ENCODE measurements at regions not wholly inside any gene's neighbourhood (a gene's known extent, or its start where the extent isn't known, plus 50 kb on each side); places are given as distances from the start of the nearest gene placed in this dataset.

DNA sequence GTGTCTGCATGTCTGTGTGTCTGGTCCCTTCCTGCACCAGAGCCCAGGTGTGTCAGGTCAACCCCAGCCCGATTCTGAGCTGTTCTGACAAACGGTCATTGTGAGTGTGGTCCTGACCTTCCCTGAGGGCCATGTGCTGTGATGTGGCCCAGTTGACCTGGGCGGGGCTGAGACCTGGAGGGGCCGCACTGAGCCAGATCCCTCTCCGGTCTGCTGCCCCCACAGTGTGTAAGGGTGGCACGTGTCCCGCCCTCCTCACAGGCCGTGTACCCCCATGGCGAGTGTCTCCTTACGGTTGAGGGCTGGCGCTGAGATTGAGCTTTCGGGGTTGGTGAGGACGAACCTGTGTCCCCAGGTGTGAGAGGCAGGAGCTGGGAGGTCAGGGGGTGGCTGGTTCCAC lies 136.5 kb downstream of the MRPL36 start:
- Histone ChIP-seq H3K27me3 (ENCODE audit: control insufficient read depth in 5 of 5, insufficient read depth in 4 of 5, low read length in 5 of 5) (peaks cover 29 to 62% (median 56%) of the 10 kb centered on the region in 5 donors), H3K4me1 (ENCODE audit: control insufficient read depth in 5 of 5, insufficient read depth in 5 of 5, low read length in 5 of 5) (peaks cover 0 to 13% (median 8%) of the 10 kb centered on the region in 5 donors), H3K9ac (ENCODE audit: low read length in 5 of 5) (no peak overlapping the region), H3K27ac (ENCODE audit: low read depth, low read length) (no peak overlapping the region), H3K9me3 (ENCODE audit: control insufficient read depth in 5 of 5, low read length in 5 of 5) (no peaks in the 10 kb centered on the region), H3K36me3 (ENCODE audit: control insufficient read depth in 5 of 5, insufficient read depth in 5 of 5, low read length in 5 of 5) (no peaks in the 10 kb centered on the region), H3K4me3 (ENCODE audit: low read depth in 1 of 5, low read length in 5 of 5) (no peak overlapping the region)

DNA sequence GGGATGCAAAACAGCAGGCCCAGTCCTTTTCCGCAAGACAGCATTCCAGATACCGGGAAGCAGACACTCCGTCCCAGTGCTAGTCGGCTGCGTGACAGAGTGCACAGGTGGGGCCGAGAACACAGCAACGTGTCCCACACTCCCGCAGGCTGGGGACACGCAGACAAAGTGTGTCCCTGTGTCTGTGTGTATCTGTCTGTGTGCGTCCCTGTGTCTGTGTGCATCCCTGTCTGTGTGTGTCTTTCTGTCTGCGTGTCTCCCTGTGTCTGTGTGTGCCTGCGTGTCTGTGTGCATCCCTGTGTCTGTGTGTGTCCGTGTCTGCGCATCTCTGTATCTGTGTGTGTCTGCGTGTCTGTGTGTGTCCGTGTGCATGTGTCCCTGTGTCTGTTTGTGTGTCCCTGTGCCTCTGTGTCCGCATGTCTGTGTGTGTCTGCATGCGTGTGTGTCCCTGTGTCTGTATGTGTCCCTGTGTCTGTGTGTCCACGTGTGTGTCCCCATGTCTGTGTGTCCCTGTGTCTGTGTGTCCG lies 137.0 kb downstream of the MRPL36 start:
- H3K36me3 ChIP-seq (ENCODE audit: control insufficient read depth in 5 of 5, insufficient read depth in 5 of 5, low read length in 5 of 5): no peaks in the 10 kb centered on the region
- H3K9me3 ChIP-seq (ENCODE audit: control insufficient read depth in 5 of 5, low read length in 5 of 5): no peaks in the 10 kb centered on the region
- H3K27me3 ChIP-seq (ENCODE audit: control insufficient read depth in 5 of 5, insufficient read depth in 4 of 5, low read length in 5 of 5): peaks cover 26 to 56% (median 50%) of the 10 kb centered on the region in 5 donors
- H3K4me3 ChIP-seq (ENCODE audit: low read depth in 1 of 5, low read length in 5 of 5): no peak overlapping the region
- peaks cover 0 to 7% (median 4%) of the 10 kb centered on the region in 5 donors for H3K4me1 ChIP-seq (ENCODE audit: control insufficient read depth in 5 of 5, insufficient read depth in 5 of 5, low read length in 5 of 5)
- H3K27ac ChIP-seq (ENCODE audit: low read depth, low read length): no peak overlapping the region
- H3K9ac ChIP-seq (ENCODE audit: low read length in 5 of 5): no peak overlapping the region

DNA sequence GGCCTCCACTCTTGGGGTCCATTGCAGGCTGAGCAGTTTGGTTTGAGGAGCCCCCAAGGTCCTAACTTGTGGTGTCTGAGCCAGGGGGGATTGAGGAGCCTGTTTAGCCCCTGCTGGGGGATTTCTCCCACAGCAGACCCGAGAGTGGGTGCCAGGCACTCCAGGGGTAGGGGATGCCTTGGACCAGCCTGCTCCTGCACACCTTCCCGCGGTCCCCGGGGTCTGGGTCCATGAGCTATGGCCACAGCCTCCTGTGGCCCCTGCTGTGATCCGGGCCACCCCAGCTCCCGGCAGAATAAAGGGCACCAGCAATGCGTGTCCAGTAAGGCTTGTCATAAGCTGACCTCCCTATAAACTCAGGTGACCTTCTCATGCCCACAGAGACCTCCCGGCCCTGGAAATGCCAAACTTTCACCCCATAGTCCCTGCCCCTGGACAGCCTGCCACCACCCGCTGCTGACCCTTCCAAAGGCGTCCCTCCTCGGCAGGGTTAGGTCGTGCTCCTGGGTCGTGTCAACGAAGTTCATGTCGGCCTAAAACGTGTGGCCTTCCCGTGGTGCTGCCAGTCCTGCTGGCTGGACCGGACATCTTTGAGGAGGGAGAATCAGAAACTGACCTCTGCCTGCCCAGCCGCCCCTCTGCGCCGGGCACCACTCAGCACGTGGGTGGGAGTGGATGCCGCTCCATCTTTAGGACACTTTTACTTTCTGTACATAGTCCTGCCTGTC lies 137.6 kb downstream of the MRPL36 start:
- no peaks in the 10 kb centered on the region for H3K36me3 ChIP-seq (ENCODE audit: control insufficient read depth in 5 of 5, insufficient read depth in 5 of 5, low read length in 5 of 5)
- peaks cover 0 to 6% (median 4%) of the 10 kb centered on the region in 5 donors for H3K4me1 ChIP-seq (ENCODE audit: control insufficient read depth in 5 of 5, insufficient read depth in 5 of 5, low read length in 5 of 5)
- H3K9me3 ChIP-seq (ENCODE audit: control insufficient read depth in 5 of 5, low read length in 5 of 5): no peaks in the 10 kb centered on the region
- H3K27me3 ChIP-seq (ENCODE audit: control insufficient read depth in 5 of 5, insufficient read depth in 4 of 5, low read length in 5 of 5): peaks cover 29 to 60% (median 55%) of the 10 kb centered on the region in 5 donors
- H3K27ac ChIP-seq (ENCODE audit: low read depth, low read length): no peak overlapping the region
- no peak overlapping the region for H3K9ac ChIP-seq (ENCODE audit: low read length in 5 of 5)
- no peak overlapping the region for H3K4me3 ChIP-seq (ENCODE audit: low read depth in 1 of 5, low read length in 5 of 5)

DNA sequence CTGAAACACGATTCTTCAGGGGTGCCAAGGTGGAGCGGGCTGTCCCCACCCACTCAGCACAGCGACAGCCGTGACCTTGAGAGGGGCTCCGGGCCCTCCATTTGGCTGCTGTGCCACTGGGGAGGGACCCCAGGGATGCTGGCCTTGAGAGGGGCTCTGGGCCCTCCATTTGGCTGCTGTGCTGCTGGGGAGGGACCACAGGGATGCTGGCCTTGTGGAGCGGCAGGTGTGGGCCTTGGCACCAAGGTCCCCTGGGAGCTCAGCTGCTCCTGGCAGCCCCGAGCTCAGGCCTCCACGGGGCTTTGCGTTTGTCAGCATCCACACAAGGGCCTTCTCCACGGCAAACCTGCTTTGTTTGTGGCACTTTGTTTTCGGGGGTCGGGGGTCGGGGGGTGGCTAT lies 137.6 kb upstream of the LPCAT1 start:
- peaks cover 29 to 54% (median 51%) of the 10 kb centered on the region in 5 donors for H3K27me3 ChIP-seq (ENCODE audit: control insufficient read depth in 5 of 5, insufficient read depth in 4 of 5, low read length in 5 of 5)

DNA sequence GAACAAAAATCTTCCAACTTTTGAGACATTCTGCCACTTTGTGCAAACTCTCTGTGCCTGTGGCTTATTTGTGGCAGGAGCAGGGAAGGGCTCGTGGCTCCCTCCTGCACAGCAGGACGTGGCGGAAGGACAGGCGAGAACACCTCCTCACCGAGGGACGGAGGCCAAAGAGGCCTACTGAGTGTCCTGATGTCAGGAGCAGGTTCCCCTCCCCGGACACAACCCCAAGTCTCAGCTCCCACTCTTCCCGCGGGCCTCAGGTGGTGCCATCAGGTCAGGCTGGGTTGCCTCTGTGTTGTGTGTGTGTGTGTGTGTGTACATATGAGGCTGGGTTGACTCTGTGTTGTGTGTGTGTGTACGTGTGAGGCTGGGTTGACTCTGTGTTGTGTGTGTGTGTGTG lies 136.8 kb upstream of the LPCAT1 start:
- Histone ChIP-seq H3K4me1 (ENCODE audit: control insufficient read depth in 5 of 5, insufficient read depth in 5 of 5, low read length in 5 of 5) (no peaks in the 10 kb centered on the region), H3K36me3 (ENCODE audit: control insufficient read depth in 5 of 5, insufficient read depth in 5 of 5, low read length in 5 of 5) (no peaks in the 10 kb centered on the region), H3K9me3 (ENCODE audit: control insufficient read depth in 5 of 5, low read length in 5 of 5) (no peaks in the 10 kb centered on the region), H3K9ac (ENCODE audit: low read length in 5 of 5) (no peak overlapping the region), H3K27me3 (ENCODE audit: control insufficient read depth in 5 of 5, insufficient read depth in 4 of 5, low read length in 5 of 5) (peaks cover 24 to 54% (median 43%) of the 10 kb centered on the region in 5 donors), H3K4me3 (ENCODE audit: low read depth in 1 of 5, low read length in 5 of 5) (no peak overlapping the region), H3K27ac (ENCODE audit: low read depth, low read length) (no peak overlapping the region)

More for the DNA sequence above, 137.6 kb upstream of the LPCAT1 start:
- Histone ChIP-seq H3K9me3 (ENCODE audit: control insufficient read depth in 5 of 5, low read length in 5 of 5) (no peaks in the 10 kb centered on the region), H3K27ac (ENCODE audit: low read depth, low read length) (no peak overlapping the region), H3K4me3 (ENCODE audit: low read depth in 1 of 5, low read length in 5 of 5) (no peak overlapping the region), H3K9ac (ENCODE audit: low read length in 5 of 5) (no peak overlapping the region), H3K4me1 (ENCODE audit: control insufficient read depth in 5 of 5, insufficient read depth in 5 of 5, low read length in 5 of 5) (no peaks in the 10 kb centered on the region), H3K36me3 (ENCODE audit: control insufficient read depth in 5 of 5, insufficient read depth in 5 of 5, low read length in 5 of 5) (no peaks in the 10 kb centered on the region)

DNA sequence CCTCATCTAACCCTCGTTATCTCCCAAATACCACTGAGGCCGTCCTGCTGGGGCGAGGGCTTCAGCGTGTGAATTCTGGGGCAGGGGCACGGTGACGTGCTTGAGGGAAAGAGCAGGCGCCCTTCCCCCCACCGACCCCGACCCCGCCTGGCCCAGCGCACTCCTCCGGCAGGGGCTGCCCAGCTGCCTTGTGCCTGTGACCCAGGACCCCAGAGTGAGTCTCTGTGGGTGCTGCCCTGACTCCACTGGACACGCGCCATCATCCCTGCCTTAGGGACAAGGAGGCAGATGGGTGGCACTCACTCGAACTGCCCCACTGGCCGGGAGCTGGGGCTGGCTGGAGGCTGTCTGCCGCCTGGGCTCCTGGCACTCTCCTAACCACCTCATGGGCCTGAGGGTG lies 136.2 kb upstream of the LPCAT1 start:
- H3K36me3 ChIP-seq (ENCODE audit: control insufficient read depth in 5 of 5, insufficient read depth in 5 of 5, low read length in 5 of 5): no peaks in the 10 kb centered on the region
- no peaks in the 10 kb centered on the region for H3K4me1 ChIP-seq (ENCODE audit: control insufficient read depth in 5 of 5, insufficient read depth in 5 of 5, low read length in 5 of 5)
- H3K4me3 ChIP-seq (ENCODE audit: low read depth in 1 of 5, low read length in 5 of 5): no peak overlapping the region
- no peaks in the 10 kb centered on the region for H3K9me3 ChIP-seq (ENCODE audit: control insufficient read depth in 5 of 5, low read length in 5 of 5)
- H3K27me3 ChIP-seq (ENCODE audit: control insufficient read depth in 5 of 5, insufficient read depth in 4 of 5, low read length in 5 of 5): peaks cover 24 to 53% (median 43%) of the 10 kb centered on the region in 5 donors
- H3K27ac ChIP-seq (ENCODE audit: low read depth, low read length): no peak overlapping the region
- no peak overlapping the region for H3K9ac ChIP-seq (ENCODE audit: low read length in 5 of 5)

DNA sequence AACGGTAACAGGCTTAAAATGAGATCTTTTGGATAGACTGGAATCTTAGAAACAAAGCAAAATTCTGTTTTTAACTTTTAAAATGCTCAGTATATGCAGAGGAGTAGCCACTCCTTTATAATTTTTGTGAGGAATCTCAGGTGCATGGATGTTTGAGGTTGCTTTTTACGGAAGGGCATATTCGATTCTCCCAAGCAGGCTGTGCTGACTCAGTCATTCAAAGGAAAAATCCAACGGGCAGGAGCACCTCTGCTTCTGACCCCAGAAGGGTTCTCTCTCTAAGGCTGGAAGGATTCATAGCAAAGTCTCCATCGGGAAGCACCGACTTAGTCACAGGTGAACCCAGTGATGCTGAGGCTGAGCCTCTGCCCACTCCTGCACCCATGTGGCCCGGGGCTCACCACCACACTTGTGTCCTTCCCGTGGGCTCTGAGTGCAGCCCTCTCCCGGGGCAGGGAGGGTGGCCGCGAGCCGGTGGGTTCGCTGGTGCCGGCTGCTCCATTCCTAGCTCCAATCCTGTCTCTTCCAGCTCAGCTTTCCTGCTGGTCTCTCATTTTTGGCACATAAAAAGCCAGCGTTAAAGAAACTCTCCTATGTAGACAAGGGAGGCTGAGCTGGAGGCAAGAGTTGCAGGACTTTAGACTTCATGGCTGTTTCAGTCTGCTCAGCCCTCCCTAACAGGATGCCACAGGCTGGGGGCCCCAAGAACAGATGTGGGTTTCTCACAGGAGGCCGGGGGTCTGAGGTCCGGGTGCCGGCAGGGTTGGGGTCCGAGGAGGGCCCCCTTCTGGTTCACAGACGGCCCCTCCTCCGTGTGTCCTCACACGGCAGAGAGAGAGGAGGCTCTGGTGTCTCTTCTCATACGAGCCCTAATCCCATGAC lies 135.6 kb upstream of the LPCAT1 start:
- Histone ChIP-seq H3K4me3 (ENCODE audit: low read depth in 1 of 5, low read length in 5 of 5) (no peak overlapping the region), H3K36me3 (ENCODE audit: control insufficient read depth in 5 of 5, insufficient read depth in 5 of 5, low read length in 5 of 5) (no peaks in the 10 kb centered on the region), H3K4me1 (ENCODE audit: control insufficient read depth in 5 of 5, insufficient read depth in 5 of 5, low read length in 5 of 5) (no peaks in the 10 kb centered on the region), H3K9me3 (ENCODE audit: control insufficient read depth in 5 of 5, low read length in 5 of 5) (no peaks in the 10 kb centered on the region), H3K9ac (ENCODE audit: low read length in 5 of 5) (no peak overlapping the region), H3K27me3 (ENCODE audit: control insufficient read depth in 5 of 5, insufficient read depth in 4 of 5, low read length in 5 of 5) (peaks cover 23 to 55% (median 40%) of the 10 kb centered on the region in 5 donors), H3K27ac (ENCODE audit: low read depth, low read length) (no peak overlapping the region)

DNA sequence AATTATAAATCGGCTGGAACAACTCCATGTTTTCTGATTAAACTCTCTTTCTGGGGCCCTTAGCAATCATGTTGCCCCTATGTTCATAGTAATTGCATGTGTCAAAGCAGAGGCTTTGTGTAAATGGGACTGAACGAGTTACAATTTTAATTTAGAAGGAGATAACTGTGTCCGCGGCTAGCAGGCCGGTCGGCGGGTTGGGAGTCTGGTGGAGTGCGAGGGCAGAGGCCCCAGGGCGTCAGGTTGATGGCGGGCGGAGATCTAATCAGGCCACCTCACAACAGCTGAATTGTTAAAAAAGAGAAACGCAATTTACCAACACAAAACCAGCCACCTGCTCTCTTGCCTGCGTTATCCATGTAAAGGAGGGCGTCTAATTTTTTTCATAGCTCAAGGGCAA lies 134.9 kb upstream of the LPCAT1 start:
- H3K9ac ChIP-seq (ENCODE audit: low read length in 5 of 5): no peak overlapping the region
- no peak overlapping the region for H3K4me3 ChIP-seq (ENCODE audit: low read depth in 1 of 5, low read length in 5 of 5)
- H3K36me3 ChIP-seq (ENCODE audit: control insufficient read depth in 5 of 5, insufficient read depth in 5 of 5, low read length in 5 of 5): no peaks in the 10 kb centered on the region
- H3K9me3 ChIP-seq (ENCODE audit: control insufficient read depth in 5 of 5, low read length in 5 of 5): no peaks in the 10 kb centered on the region
- peaks cover 0 to 4% (median 0%) of the 10 kb centered on the region in 5 donors for H3K4me1 ChIP-seq (ENCODE audit: control insufficient read depth in 5 of 5, insufficient read depth in 5 of 5, low read length in 5 of 5)
- no peak overlapping the region for H3K27ac ChIP-seq (ENCODE audit: low read depth, low read length)
- H3K27me3 ChIP-seq (ENCODE audit: control insufficient read depth in 5 of 5, insufficient read depth in 4 of 5, low read length in 5 of 5): peaks cover 25 to 59% (median 39%) of the 10 kb centered on the region in 5 donors

DNA sequence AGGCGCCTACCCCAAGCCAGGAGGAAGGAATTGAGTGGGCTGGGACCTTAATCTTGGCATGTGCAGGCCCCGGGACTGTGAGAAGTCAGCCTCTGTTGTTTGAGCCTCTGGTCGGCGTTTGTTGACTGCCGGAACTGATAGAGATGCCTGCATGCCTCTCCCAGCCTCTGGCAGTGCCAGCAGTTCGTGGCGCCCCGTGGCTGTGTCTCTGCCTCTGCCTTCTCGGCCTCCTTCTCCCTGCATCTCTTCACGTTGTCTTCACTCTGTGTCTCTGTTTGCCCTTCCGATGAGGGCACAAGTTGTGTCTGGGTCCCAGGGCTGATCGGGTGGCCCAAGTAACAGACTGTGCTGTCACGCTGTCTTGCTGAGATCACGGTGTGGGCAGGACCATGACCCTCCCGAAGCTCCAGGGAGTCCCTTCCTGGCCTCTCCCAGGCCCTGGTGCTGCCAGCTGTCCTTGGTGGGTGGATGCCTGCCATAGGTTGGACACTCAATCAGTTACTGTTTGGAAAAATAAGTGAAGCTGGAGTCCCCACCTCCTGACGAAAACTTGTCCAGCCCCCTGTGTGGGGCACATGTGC lies 133.5 kb upstream of the LPCAT1 start:
- no peak overlapping the region for H3K27ac ChIP-seq (ENCODE audit: low read depth, low read length)
- H3K36me3 ChIP-seq (ENCODE audit: control insufficient read depth in 5 of 5, insufficient read depth in 5 of 5, low read length in 5 of 5): no peaks in the 10 kb centered on the region
- peaks cover 25 to 61% (median 41%) of the 10 kb centered on the region in 5 donors for H3K27me3 ChIP-seq (ENCODE audit: control insufficient read depth in 5 of 5, insufficient read depth in 4 of 5, low read length in 5 of 5)
- no peak overlapping the region for H3K4me3 ChIP-seq (ENCODE audit: low read depth in 1 of 5, low read length in 5 of 5)
- H3K9me3 ChIP-seq (ENCODE audit: control insufficient read depth in 5 of 5, low read length in 5 of 5): no peaks in the 10 kb centered on the region
- no peak overlapping the region for H3K9ac ChIP-seq (ENCODE audit: low read length in 5 of 5)
- H3K4me1 ChIP-seq (ENCODE audit: control insufficient read depth in 5 of 5, insufficient read depth in 5 of 5, low read length in 5 of 5): peaks cover 0 to 14% (median 3%) of the 10 kb centered on the region in 5 donors

Data from subcutaneous abdominal adipose tissue (tissue), 5 donors.